ENCODE measurements at regions not wholly inside any gene's neighbourhood (a gene's known extent, or its start where the extent isn't known, plus 50 kb on each side); places are given as distances from the start of the nearest gene placed in this dataset.

GRCh38 chr2:16939771-16940170 lies 274.1 kb upstream of the CYRIA start:
- WGBS, 2 donors: 77 to 78% methylated on average over 1 of the region's 1 CpG
- H3K27me3 ChIP-seq: no peaks in the 10 kb centered on the region
- no peak for TF ChIP-seq POLR2A (IDR thresholded peaks at IDR 0.05)
- intact Hi-C loops (cut with DNase I; ENCODE audit: low total_unique reads): no loop called here
- no peak overlapping the region for H3K4me3 ChIP-seq
- no peak overlapping the region for H3K27ac ChIP-seq
- no peak for DNase-seq
- H3K36me3 ChIP-seq (ENCODE audit: low read depth, missing control alignments): no peaks in the 10 kb centered on the region
- H3K4me1 ChIP-seq: no peaks in the 10 kb centered on the region
- H3K9me3 ChIP-seq: no peaks in the 10 kb centered on the region

DNA sequence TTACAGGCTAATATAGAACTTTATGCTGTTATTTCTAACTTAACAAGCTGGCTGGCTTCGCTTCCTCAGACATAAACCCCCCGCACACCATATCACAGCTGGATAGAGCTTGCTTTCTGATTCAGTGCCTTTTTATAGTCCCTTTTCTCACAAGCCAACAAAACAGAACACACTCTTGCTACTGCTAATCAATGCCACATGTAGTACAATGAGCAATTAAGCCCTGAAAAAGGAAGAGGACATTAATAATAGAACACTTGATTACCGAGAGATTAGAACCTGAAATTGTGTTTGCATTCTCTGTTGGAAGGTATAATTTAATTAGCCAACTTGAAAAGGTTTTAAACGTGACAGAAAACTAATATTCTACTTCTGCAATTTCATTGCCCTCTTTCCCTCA lies 267.7 kb upstream of the CYRIA start:
- no peak for DNase-seq
- WGBS, 2 donors: 50 to 53% methylated on average over 4 of the region's 4 CpGs
- H3K27ac ChIP-seq: no peak overlapping the region

GRCh38 chr2:16932826-16933225 lies 267.2 kb upstream of the CYRIA start:
- intact Hi-C loops (cut with DNase I; ENCODE audit: low total_unique reads): no loop called here
- Histone ChIP-seq H3K4me3 (no peak overlapping the region), H3K27me3 (no peaks in the 10 kb centered on the region), H3K36me3 (ENCODE audit: low read depth, missing control alignments) (no peaks in the 10 kb centered on the region), H3K27ac (no peak overlapping the region), H3K9me3 (no peaks in the 10 kb centered on the region), H3K4me1 (no peaks in the 10 kb centered on the region)
- 89 to 93% methylated on average over 3 of the region's 3 CpGs for WGBS, 2 donors
- TF ChIP-seq POLR2A (IDR thresholded peaks at IDR 0.05): no peak
- TF ChIP-seq CTCF (IDR thresholded peaks at IDR 0.05): no peak
- DNase-seq: no peak

More for the DNA sequence above, 267.7 kb upstream of the CYRIA start:
- Histone ChIP-seq H3K27me3 (no peaks in the 10 kb centered on the region), H3K4me1 (no peaks in the 10 kb centered on the region), H3K36me3 (ENCODE audit: low read depth, missing control alignments) (no peaks in the 10 kb centered on the region), H3K4me3 (no peak overlapping the region), H3K9me3 (no peaks in the 10 kb centered on the region)
- intact Hi-C loops (cut with DNase I; ENCODE audit: low total_unique reads): no loop called here
- TF ChIP-seq POLR2A (IDR thresholded peaks at IDR 0.05) (no peak), CTCF (IDR thresholded peaks at IDR 0.05) (no peak)

GRCh38 chr2:16931441-16931840 lies 265.8 kb upstream of the CYRIA start:
- no peaks in the 10 kb centered on the region for H3K36me3 ChIP-seq (ENCODE audit: low read depth, missing control alignments)
- WGBS, 2 donors: 75 to 86% methylated on average over 3 to 4 of the region's 4 CpGs
- H3K9me3 ChIP-seq: no peaks in the 10 kb centered on the region
- DNase-seq: no peak
- intact Hi-C loops (cut with DNase I; ENCODE audit: low total_unique reads): no loop called here
- H3K4me1 ChIP-seq: no peaks in the 10 kb centered on the region
- TF ChIP-seq POLR2A (IDR thresholded peaks at IDR 0.05): no peak
- no peak for TF ChIP-seq CTCF (IDR thresholded peaks at IDR 0.05)
- no peaks in the 10 kb centered on the region for H3K27me3 ChIP-seq
- H3K27ac ChIP-seq: no peak overlapping the region
- H3K4me3 ChIP-seq: no peak overlapping the region

- no peak for TF ChIP-seq CTCF (IDR thresholded peaks at IDR 0.05)
- no peak for TF ChIP-seq POLR2A (IDR thresholded peaks at IDR 0.05)
- H3K9me3 ChIP-seq: no peaks in the 10 kb centered on the region
- 97 to 100% methylated on average over 1 of the region's 1 CpG for WGBS, 2 donors
Measured at GRCh38 chr2:16927398-16927797, 261.8 kb upstream of the CYRIA start.

More at GRCh38 chr2:16927398-16927797, 261.8 kb upstream of the CYRIA start:
- intact Hi-C loops (cut with DNase I; ENCODE audit: low total_unique reads): no loop called here
- Histone ChIP-seq H3K27ac (no peak overlapping the region), H3K36me3 (ENCODE audit: low read depth, missing control alignments) (no peaks in the 10 kb centered on the region), H3K27me3 (no peaks in the 10 kb centered on the region), H3K4me3 (no peak overlapping the region), H3K4me1 (no peaks in the 10 kb centered on the region)
- DNase-seq: no peak

Measured in testis (tissue), 2 donors.